H1 (cell line): ENCODE measurements at regions not wholly inside any gene's neighbourhood (a gene's known extent, or its start where the extent isn't known, plus 50 kb on each side); places are given as distances from the start of the nearest gene placed in this dataset.

Experiments
- CTCF ChIA-PET: fragments of 300-600 bp; sonication (Branson Sonifier 250); formaldehyde crosslinking; loops from one replicate; lab custom pipeline; 2021; ENCODE audit not compliant: partially characterized antibody; lab: Charles Lee
- POLR2A ChIA-PET: fragments of 300-600 bp; sonication (Branson Sonifier 250); formaldehyde crosslinking; loops from one replicate; lab custom pipeline; 2021; ENCODE audit warnings: inconsistent platforms; ENCODE audit not compliant: partially characterized antibody; lab: Charles Lee
- DNase-seq, 2 experiments: peaks; one replicate each; pipeline versions ENCODE4 v3.0.0 to v3.0.0-alpha.2; 2010 to 2022; ENCODE audit warnings: low spot score in 2 of 2, low read depth in 1 of 2, mixed read lengths in 1 of 2
- FAIRE-seq: peaks from 2 replicates; lab custom pipeline; 2011; peaks lifted over from hg19 to GRCh38; lab: Jason Lieb, UNC
- H2AFZ ChIP-seq: 2 replicates; pipeline ENCODE4 v1.8.1; 2012; ENCODE audit warnings: low read length, inconsistent platforms
- H2AK5ac ChIP-seq: 2 replicates; pipeline ENCODE4 v1.6.1; 2013; ENCODE audit warnings: low read depth, low read length
- H2BK120ac ChIP-seq: replicated peaks from 2 replicates; pipeline ENCODE3; 2013; ENCODE audit warnings: low read depth, low read length, inconsistent platforms
- H2BK12ac ChIP-seq: 2 replicates; pipeline ENCODE4 v1.6.1; 2013; ENCODE audit warnings: low read depth, low read length
- H2BK15ac ChIP-seq: 2 replicates; pipeline ENCODE4 v1.6.1; 2013; ENCODE audit warnings: low read length
- H2BK20ac ChIP-seq: 2 replicates; pipeline ENCODE4 v1.6.1; 2013; ENCODE audit warnings: low read length
- H2BK5ac ChIP-seq: 2 replicates; pipeline ENCODE4 v1.6.1; 2013; ENCODE audit warnings: low read depth, low read length
- H3K14ac ChIP-seq: 2 replicates; pipeline ENCODE4 v1.6.1; 2013; ENCODE audit warnings: inconsistent platforms; ENCODE audit not compliant: insufficient read length
- H3K18ac ChIP-seq: 2 replicates; pipeline ENCODE4 v1.6.1; 2013; ENCODE audit warnings: low read length; ENCODE audit errors: extremely low read depth
- H3K23ac ChIP-seq: 2 replicates; pipeline ENCODE4 v1.6.1; 2013; ENCODE audit warnings: inconsistent platforms; ENCODE audit not compliant: insufficient read length
- H3K23me2 ChIP-seq: 2 replicates; pipeline ENCODE4 v1.6.1; 2013; ENCODE audit warnings: low read depth, low read length
- H3K27ac ChIP-seq: 2 replicates; pipeline ENCODE4 v1.6.1; 2011; ENCODE audit warnings: low read depth, low read length, inconsistent platforms
- H3K27me3 ChIP-seq, 4 experiments: replicated peaks in 1 of 4; 1 replicate in 1 of 4; 2 replicates in 3 of 4; pipeline versions ENCODE4 v1.6.1 to v1.8.1; 2011 to 2013; ENCODE audit warnings: low read length in 3 of 4, mild to moderate bottlenecking in 3 of 4, inconsistent platforms in 2 of 4, mixed read lengths in 2 of 4, moderate library complexity in 1 of 4; ENCODE audit not compliant: control insufficient read depth in 3 of 4, insufficient read depth in 3 of 4; ENCODE audit errors: extremely low read depth in 1 of 4
- H3K36me3 ChIP-seq, 4 experiments: 2 replicates each; pipeline versions ENCODE4 v1.6.1 to v1.8.1; 2011 to 2013; ENCODE audit warnings: mild to moderate bottlenecking in 4 of 4, low read length in 3 of 4, moderate library complexity in 2 of 4, control low read depth in 1 of 4, inconsistent platforms in 1 of 4; ENCODE audit not compliant: insufficient read depth in 4 of 4, control insufficient read depth in 2 of 4
- H3K4ac ChIP-seq: replicated peaks from 2 replicates; pipeline ENCODE3; 2013; ENCODE audit warnings: low read length, low read depth, mixed read lengths, inconsistent platforms; ENCODE audit not compliant: insufficient read length
- H3K4me1 ChIP-seq, 4 experiments: replicated peaks in 1 of 4; 1 replicate in 1 of 4; 2 replicates in 3 of 4; pipeline versions ENCODE4 v1.6.1 to v1.8.1; 2011 to 2013; ENCODE audit warnings: low read length in 3 of 4, inconsistent platforms in 2 of 4, mixed read lengths in 1 of 4; ENCODE audit not compliant: insufficient read depth in 4 of 4, control insufficient read depth in 3 of 4
- H3K4me2 ChIP-seq, 2 experiments: 2 replicates each; pipeline versions ENCODE4 v1.6.1 to v1.8.1; 2011 to 2013; ENCODE audit warnings: low read depth in 2 of 2, low read length in 2 of 2, control low read depth in 1 of 2, inconsistent platforms in 1 of 2, mild to moderate bottlenecking in 1 of 2; ENCODE audit not compliant: insufficient read depth in 1 of 2
- H3K4me3 ChIP-seq, 4 experiments: fragments of 200-600, 300-600 bp in 1 of 4; sonication (generic), shearing (Covaris generic), sonication (Bioruptor Twin) in 1 of 4; 2 replicates each; pipeline versions ENCODE4 v1.5.1 to v1.8.1; 2011 to 2016; ENCODE audit warnings: low read length in 4 of 4, low read depth in 3 of 4, control low read depth in 2 of 4, inconsistent platforms in 2 of 4, mild to moderate bottlenecking in 2 of 4, mixed read lengths in 1 of 4, moderate library complexity in 1 of 4; ENCODE audit not compliant: insufficient read depth in 2 of 4; ENCODE audit errors: extremely low read depth in 1 of 4
- H3K56ac ChIP-seq: replicated peaks from 2 replicates; pipeline ENCODE3; 2013; ENCODE audit warnings: low read depth, mild to moderate bottlenecking, mixed read lengths, low read length, inconsistent platforms; ENCODE audit not compliant: insufficient read length
- H3K79me1 ChIP-seq: 2 replicates; pipeline ENCODE4 v1.6.1; 2013; ENCODE audit warnings: low read depth, low read length, control low read depth
- H3K79me2 ChIP-seq, 2 experiments: 2 replicates each; pipeline versions ENCODE4 v1.6.1 to v1.8.1; 2012 to 2013; ENCODE audit warnings: low read length in 2 of 2, mild to moderate bottlenecking in 2 of 2, inconsistent platforms in 1 of 2; ENCODE audit not compliant: insufficient read depth in 2 of 2, control insufficient read depth in 1 of 2
- H3K9ac ChIP-seq, 4 experiments: replicated peaks in 1 of 4; 1 replicate in 1 of 4; 2 replicates in 3 of 4; pipeline versions ENCODE4 v1.6.1 to v1.8.1; 2011 to 2013; ENCODE audit warnings: low read depth in 3 of 4, low read length in 3 of 4, control low read depth in 2 of 4, mild to moderate bottlenecking in 2 of 4, moderate library complexity in 2 of 4, inconsistent platforms in 1 of 4; ENCODE audit errors: extremely low read depth in 1 of 4
- H3K9me3 ChIP-seq, 2 experiments: 2 replicates each; pipeline versions ENCODE4 v1.6.1 to v1.8.1; 2012 to 2013; ENCODE audit warnings: mild to moderate bottlenecking in 2 of 2, moderate library complexity in 2 of 2, control low read depth in 1 of 2, inconsistent platforms in 1 of 2, low read depth in 1 of 2, low read length in 1 of 2, mixed read lengths in 1 of 2; ENCODE audit not compliant: insufficient read depth in 2 of 2
- H4K20me1 ChIP-seq, 2 experiments: replicated peaks in 1 of 2; 2 replicates each; pipeline versions ENCODE3 to v1.8.1; 2011 to 2013; ENCODE audit warnings: inconsistent platforms in 2 of 2, low read length in 2 of 2, mild to moderate bottlenecking in 1 of 2; ENCODE audit not compliant: insufficient read depth in 2 of 2, control insufficient read depth in 1 of 2
- H4K5ac ChIP-seq: 2 replicates; pipeline ENCODE4 v1.6.1; 2013; ENCODE audit warnings: low read length, low read depth, mixed read lengths, inconsistent platforms; ENCODE audit not compliant: insufficient read length
- H4K8ac ChIP-seq: 2 replicates; pipeline ENCODE4 v1.8.0; 2013; ENCODE audit warnings: mild to moderate bottlenecking, moderate library complexity, low read length, inconsistent platforms; ENCODE audit not compliant: insufficient read depth; ENCODE audit errors: extremely low read depth
- H4K91ac ChIP-seq: replicated peaks from 2 replicates; pipeline ENCODE3; 2013; ENCODE audit warnings: low read length, mixed read lengths, inconsistent platforms; ENCODE audit not compliant: insufficient read length
- CTCF ChIP-seq, 3 experiments: IDR thresholded peaks; 1 replicate in 2 of 3; 2 replicates in 1 of 3; pipeline versions ENCODE4 v1.5.1 to v1.6.1; 2011; ENCODE audit warnings: low read length in 3 of 3, mild to moderate bottlenecking in 3 of 3, inconsistent platforms in 2 of 3, low read depth in 1 of 3, moderate library complexity in 1 of 3; ENCODE audit not compliant: insufficient read depth in 1 of 3; ENCODE audit errors: control extremely low read depth in 1 of 3
- EP300 ChIP-seq, 2 experiments: IDR thresholded peaks; 1 replicate in 1 of 2; 2 replicates in 1 of 2; pipeline ENCODE4 v1.6.1; 2011 to 2012; ENCODE audit warnings: low read depth in 2 of 2, low read length in 2 of 2, mild to moderate bottlenecking in 2 of 2, borderline replicate concordance in 1 of 2, inconsistent platforms in 1 of 2, moderate library complexity in 1 of 2
- SP4 ChIP-seq: IDR thresholded peaks from 2 replicates; pipeline ENCODE4 v1.6.1; 2012; ENCODE audit warnings: low read length, inconsistent platforms
- TCF12 ChIP-seq: IDR thresholded peaks from 2 replicates; pipeline ENCODE4 v1.6.1; 2011; ENCODE audit warnings: low read depth, mild to moderate bottlenecking, low read length
- WGBS, 2 experiments: shearing (Covaris generic) in 1 of 2; methylation state at CpG; one replicate each; pipeline versions ENCODE4 v1.1.6 to v1.1.7; 2013 to 2015; ENCODE audit warnings: low lambda C conversion rate in 2 of 2, mixed read lengths in 2 of 2, inconsistent platforms in 1 of 2, low coverage in 1 of 2, missing lambda C conversion rate in 1 of 2; ENCODE audit not compliant: insufficient replicate concordance in 2 of 2, insufficient coverage in 1 of 2, insufficient read length in 1 of 2; ENCODE audit errors: extremely low coverage in 1 of 2, missing lambda C conversion rate in 1 of 2; 5-methylcytosine and 5-hydroxymethylcytosine counted together
- TF ChIP-seq, protein P1 (sequence below): IDR thresholded peaks from 2 replicates; pipeline ENCODE4 v1.6.1; 2011; ENCODE audit warnings: low read length, improper control_type of control experiment

GRCh38 chrX:45540181-45540580 lies 339.5 kb upstream of the DIPK2B start:
- Histone ChIP-seq H2BK15ac (no peak overlapping the region), H3K4me1 (no peaks in the 10 kb centered on the region), H2BK5ac (no peak overlapping the region), H2BK120ac (no peak overlapping the region), H3K9me3 (no peaks in the 10 kb centered on the region), H3K23ac (no peak overlapping the region), H3K14ac (no peak overlapping the region), H4K91ac (no peak overlapping the region), H4K8ac (no peak overlapping the region), H3K4ac (no peak overlapping the region), H3K27ac (no peak overlapping the region), H3K27me3 (no peaks in the 10 kb centered on the region), H3K36me3 (no peaks in the 10 kb centered on the region), H3K79me2 (no peaks in the 10 kb centered on the region), H2BK12ac (no peak overlapping the region), H3K23me2 (no peaks in the 10 kb centered on the region), H2AFZ (no peak overlapping the region), H2AK5ac (no peak overlapping the region), H4K5ac (no peak overlapping the region), H3K18ac (no peak overlapping the region), H3K4me3 (no peak overlapping the region), H3K4me2 (no peak overlapping the region), H4K20me1 (no peaks in the 10 kb centered on the region), H3K56ac (no peak overlapping the region), H2BK20ac (no peak overlapping the region), H3K9ac (no peak overlapping the region)
- DNase-seq (no peak), FAIRE-seq (no peak)
- POLR2A ChIA-PET, result no interaction called here
- 89% methylated on average over 2 of the region's 2 CpGs; no CpG with 5 or more reads in 1 of the 2 experiments for WGBS, 2 experiments
- CTCF ChIA-PET, result no interaction called here
- TF ChIP-seq, protein P1, sequence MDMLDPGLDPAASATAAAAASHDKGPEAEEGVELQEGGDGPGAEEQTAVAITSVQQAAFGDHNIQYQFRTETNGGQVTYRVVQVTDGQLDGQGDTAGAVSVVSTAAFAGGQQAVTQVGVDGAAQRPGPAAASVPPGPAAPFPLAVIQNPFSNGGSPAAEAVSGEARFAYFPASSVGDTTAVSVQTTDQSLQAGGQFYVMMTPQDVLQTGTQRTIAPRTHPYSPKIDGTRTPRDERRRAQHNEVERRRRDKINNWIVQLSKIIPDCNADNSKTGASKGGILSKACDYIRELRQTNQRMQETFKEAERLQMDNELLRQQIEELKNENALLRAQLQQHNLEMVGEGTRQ, result no peak
- TF ChIP-seq CTCF (IDR thresholded peaks at IDR 0.05; ENCODE audit: control extremely low read depth in 1 of 3, insufficient read depth in 1 of 3, low read depth in 1 of 3, low read length in 3 of 3) (no peak), SP4 (no peak), TCF12 (no peak), EP300 (IDR thresholded peaks at IDR 0.05; ENCODE audit: borderline replicate concordance in 1 of 2, low read depth in 2 of 2, low read length in 2 of 2) (no peak)
- TF ChIP-seq, all 59 proteins: peak for 0
- H3K79me1 ChIP-seq, result no peaks in the 10 kb centered on the region
